Hepatocyte (in vitro differentiated cells): ENCODE measurements at regions not wholly inside any gene's neighbourhood (a gene's known extent, or its start where the extent isn't known, plus 50 kb on each side); places are given as distances from the start of the nearest gene placed in this dataset.

Experiments
- DNase-seq: peaks from one replicate; pipeline ENCODE4 v3.0.0-alpha.2; 2016; ENCODE audit warnings: low spot score
- H2AFZ ChIP-seq: fragments of 200-600 bp; sonication (generic); 2 replicates; pipeline ENCODE4 v1.6.0; 2016; ENCODE audit warnings: antibody characterized with exemption, mild to moderate bottlenecking
- H3K27ac ChIP-seq: fragments of 200-600 bp; sonication (generic); 2 replicates; pipeline ENCODE4 v1.5.1; 2016; ENCODE audit warnings: mild to moderate bottlenecking
- H3K27me3 ChIP-seq: fragments of 200-600 bp; sonication (generic); 2 replicates; pipeline ENCODE4 v1.6.1; 2016
- H3K36me3 ChIP-seq: fragments of 200-600 bp; sonication (generic); replicated peaks from 2 replicates; pipeline ENCODE4 v1.5.1; 2016; ENCODE audit warnings: low read depth; ENCODE audit not compliant: insufficient read depth
- H3K4me1 ChIP-seq: fragments of 200-600 bp; sonication (generic); 2 replicates; pipeline ENCODE4 v1.5.1; 2016; ENCODE audit warnings: mild to moderate bottlenecking, moderate library complexity; ENCODE audit not compliant: insufficient read depth
- H3K4me2 ChIP-seq: fragments of 200-600 bp; sonication (generic); 2 replicates; pipeline ENCODE4 v1.6.0; 2016
- H3K4me3 ChIP-seq: fragments of 200-600 bp; sonication (generic); 2 replicates; pipeline ENCODE4 v1.5.1; 2016; ENCODE audit warnings: mild to moderate bottlenecking
- H3K79me2 ChIP-seq: fragments of 200-600 bp; sonication (generic); 2 replicates; pipeline ENCODE4 v1.6.0; 2017; ENCODE audit warnings: mild to moderate bottlenecking
- H3K9me2 ChIP-seq: fragments of 200-600 bp; sonication (generic); replicated peaks from 2 replicates; pipeline ENCODE4 v1.6.0; 2017; ENCODE audit warnings: mild to moderate bottlenecking; ENCODE audit not compliant: insufficient read depth
- H3K9me3 ChIP-seq: fragments of 200-600 bp; sonication (generic); 2 replicates; pipeline ENCODE4 v1.5.1; 2016; ENCODE audit warnings: low read depth, mild to moderate bottlenecking
- H4K20me1 ChIP-seq: fragments of 200-600 bp; sonication (generic); 2 replicates; pipeline ENCODE4 v1.6.0; 2016; ENCODE audit warnings: mild to moderate bottlenecking; ENCODE audit not compliant: insufficient read depth, poor library complexity, severe bottlenecking
- CTCF ChIP-seq: fragments of 200-600 bp; sonication (generic); IDR thresholded peaks from 2 replicates; pipeline ENCODE4 v1.5.1; 2016; ENCODE audit warnings: antibody characterized with exemption, mild to moderate bottlenecking; ENCODE audit not compliant: poor library complexity
- EZH2 ChIP-seq: fragments of 200-600 bp; sonication (generic); IDR thresholded peaks from 2 replicates; pipeline ENCODE4 v1.6.1; 2016; ENCODE audit warnings: antibody characterized with exemption, mild to moderate bottlenecking, borderline replicate concordance
- EZH2phosphoT487 ChIP-seq: fragments of 200-600 bp; sonication (generic); IDR thresholded peaks from one replicate; pipeline ENCODE4 v1.6.1; 2018; ENCODE audit warnings: antibody characterized with exemption, mild to moderate bottlenecking, low read depth, moderate library complexity; ENCODE audit not compliant: unreplicated experiment, severe bottlenecking
- WGBS: methylation state at CpG from one replicate; pipeline ENCODE4 v1.1.6; 2016; ENCODE audit warnings: low lambda C conversion rate; ENCODE audit errors: missing lambda C conversion rate; 5-methylcytosine and 5-hydroxymethylcytosine counted together

GRCh38 chr12:58309806-58310205 lies 368.4 kb downstream of the ATP23 start:
- no peaks in the 10 kb centered on the region for H3K9me3 ChIP-seq
- H3K4me1 ChIP-seq, result peaks cover 6% of the 10 kb centered on the region
- no peaks in the 10 kb centered on the region for H3K27me3 ChIP-seq
- no peaks in the 10 kb centered on the region for H4K20me1 ChIP-seq
- no peaks in the 10 kb centered on the region for H3K9me2 ChIP-seq
- DNase-seq, result no peak
- H3K27ac ChIP-seq, result peak overlapping the region; percentile 27
- TF ChIP-seq CTCF (no peak), EZH2phosphoT487 (no peak), EZH2 (no peak)
- H3K4me2 ChIP-seq, result no peak overlapping the region
- H3K4me3 ChIP-seq, result no peak overlapping the region
- H3K36me3 ChIP-seq, result no peaks in the 10 kb centered on the region
- no peaks in the 10 kb centered on the region for H3K79me2 ChIP-seq
- H2AFZ ChIP-seq, result no peak overlapping the region
- 91% methylated on average over 4 of the region's 4 CpGs for WGBS

- no peak overlapping the region for H3K4me2 ChIP-seq
- no peaks in the 10 kb centered on the region for H3K9me2 ChIP-seq
- no peaks in the 10 kb centered on the region for H3K27me3 ChIP-seq
- no peaks in the 10 kb centered on the region for H3K79me2 ChIP-seq
- DNase-seq, result peak; percentile 13
- H3K9me3 ChIP-seq, result no peaks in the 10 kb centered on the region
- TF ChIP-seq EZH2, result no peak
- TF ChIP-seq EZH2phosphoT487, result no peak
- no peak for TF ChIP-seq CTCF
- peak overlapping the region; percentile 27 for H3K27ac ChIP-seq
- H3K4me1 ChIP-seq, result peaks cover 6% of the 10 kb centered on the region
- H3K36me3 ChIP-seq, result no peaks in the 10 kb centered on the region
- no peak overlapping the region for H3K4me3 ChIP-seq
- 93% methylated on average over 4 of the region's 4 CpGs for WGBS
- H4K20me1 ChIP-seq, result no peaks in the 10 kb centered on the region
- no peak overlapping the region for H2AFZ ChIP-seq
Observed at GRCh38 chr12:58310368-58310767, 369.0 kb downstream of the ATP23 start.

- H3K4me1 ChIP-seq, result peaks cover 6% of the 10 kb centered on the region
- H3K27me3 ChIP-seq, result no peaks in the 10 kb centered on the region
- peak overlapping the region; percentile 52 for H3K27ac ChIP-seq
- peak overlapping the region; percentile 6 for H3K4me2 ChIP-seq
- H2AFZ ChIP-seq, result no peak overlapping the region
- H3K9me2 ChIP-seq, result no peaks in the 10 kb centered on the region
- H3K36me3 ChIP-seq, result no peaks in the 10 kb centered on the region
- no peaks in the 10 kb centered on the region for H4K20me1 ChIP-seq
- WGBS, result 63% methylated on average over 5 of the region's 5 CpGs
- no peak for TF ChIP-seq EZH2
- no peak for TF ChIP-seq EZH2phosphoT487
- no peak for TF ChIP-seq CTCF
- H3K79me2 ChIP-seq, result no peaks in the 10 kb centered on the region
- peak; percentile 75 for DNase-seq
- no peak overlapping the region for H3K4me3 ChIP-seq
- no peaks in the 10 kb centered on the region for H3K9me3 ChIP-seq
Observed at GRCh38 chr12:58310809-58311622, 369.6 kb downstream of the ATP23 start.
